ENCODE measurements at regions not wholly inside any gene's neighbourhood (a gene's known extent, or its start where the extent isn't known, plus 50 kb on each side); places are given as distances from the start of the nearest gene placed in this dataset.

- TF ChIP-seq EZH2 (IDR thresholded peaks at IDR 0.05; ENCODE audit: low read length, missing control alignments) (no peak), CTCF (conservative IDR thresholded peaks at IDR 0.05 in 1 of 2, IDR thresholded peaks at IDR 0.05 in 1 of 2; ENCODE audit: low read depth in 1 of 2, low read length in 2 of 2) (no peak)
Observed at GRCh38 chr3:68274286-68274685, 619.9 kb upstream of the SUCLG2 start.
